Muscle of back (tissue), 3 donors: ENCODE measurements at regions not wholly inside any gene's neighbourhood (a gene's known extent, or its start where the extent isn't known, plus 50 kb on each side); places are given as distances from the start of the nearest gene placed in this dataset.
"Not testable (repeated sequence)": the region's sequence is repeated elsewhere in the genome, so short reads cannot be mapped to it uniquely, and the experiment has no call there.

ENCODE experiments used
- DNase-seq, 3 donors: peaks; one replicate each; pipeline versions ENCODE4 v3.0.0 to v3.0.0-alpha.2; 2013

- not testable (repeated sequence) for DNase-seq
Observed at GRCh38 chr14:83639505-83639875, 1890.5 kb upstream of the FLRT2 start.

- no peak for DNase-seq
Observed at GRCh38 chr14:83646228-83646627, 1883.7 kb upstream of the FLRT2 start.

GRCh38 chr14:83660597-83660996 lies 1869.3 kb upstream of the FLRT2 start:
- DNase-seq: no peak

GRCh38 chr14:83664389-83664788 lies 1865.6 kb upstream of the FLRT2 start:
- DNase-seq: no peak

GRCh38 chr14:83689265-83689664 lies 1840.7 kb upstream of the FLRT2 start:
- no peak for DNase-seq

GRCh38 chr14:83697099-83697498 lies 1832.8 kb upstream of the FLRT2 start:
- DNase-seq: no peak

- DNase-seq: no peak
Observed at GRCh38 chr14:83702619-83703018, 1827.3 kb upstream of the FLRT2 start.

GRCh38 chr14:83706231-83706954 lies 1823.6 kb upstream of the FLRT2 start:
- DNase-seq: peak in 1 of 3 donors; percentile 7

- no peak for DNase-seq
Observed at GRCh38 chr14:83707056-83707455, 1822.9 kb upstream of the FLRT2 start.

- no peak for DNase-seq
Observed at GRCh38 chr14:83709116-83709515, 1820.8 kb upstream of the FLRT2 start.

GRCh38 chr14:83711046-83711445 lies 1818.9 kb upstream of the FLRT2 start:
- DNase-seq: no peak

- peak in 1 of 3 donors; percentile 22 for DNase-seq
Observed at GRCh38 chr14:83712418-83713129, 1817.4 kb upstream of the FLRT2 start.

GRCh38 chr14:83713732-83714131 lies 1816.2 kb upstream of the FLRT2 start:
- no peak for DNase-seq

- no peak for DNase-seq
Observed at GRCh38 chr14:83714151-83714550, 1815.8 kb upstream of the FLRT2 start.

GRCh38 chr14:83719435-83719834 lies 1810.5 kb upstream of the FLRT2 start:
- not testable (repeated sequence) for DNase-seq

- no peak for DNase-seq
Observed at GRCh38 chr14:83733670-83734069, 1796.3 kb upstream of the FLRT2 start.

GRCh38 chr14:83734431-83734830 lies 1795.5 kb upstream of the FLRT2 start:
- DNase-seq: no peak

GRCh38 chr14:83741269-83741668 lies 1788.7 kb upstream of the FLRT2 start:
- no peak for DNase-seq

GRCh38 chr14:83744224-83744623 lies 1785.7 kb upstream of the FLRT2 start:
- DNase-seq: no peak

- DNase-seq: no peak
Observed at GRCh38 chr14:83744891-83745290, 1785.1 kb upstream of the FLRT2 start.

GRCh38 chr14:83746336-83746735 lies 1783.6 kb upstream of the FLRT2 start:
- peak in 1 of 3 donors; percentile 4 for DNase-seq

- peak in 2 of 3 donors; percentile 24 to 33 for DNase-seq
Observed at GRCh38 chr14:83757916-83758315, 1772.0 kb upstream of the FLRT2 start.
